Astrocyte (in vitro differentiated cells and primary cell): ENCODE measurements at regions not wholly inside any gene's neighbourhood (a gene's known extent, or its start where the extent isn't known, plus 50 kb on each side); places are given as distances from the start of the nearest gene placed in this dataset.

Source experiments
- DNase-seq: peaks from one replicate; pipeline ENCODE4 v3.0.0-alpha.2; 2010; ENCODE audit warnings: low read depth
- FAIRE-seq: peaks from 2 replicates; lab custom pipeline; 2011; peaks lifted over from hg19 to GRCh38; lab: Jason Lieb, UNC
- H2AFZ ChIP-seq: 2 replicates; pipeline ENCODE4 v1.6.0; 2012; ENCODE audit warnings: low read depth, low read length, inconsistent platforms
- H3K27ac ChIP-seq: 2 replicates; pipeline ENCODE4 v1.5.1; 2011; ENCODE audit warnings: low read depth, low read length, inconsistent platforms
- H3K27me3 ChIP-seq: 2 replicates; pipeline ENCODE4 v1.6.0; 2011; ENCODE audit warnings: low read length, inconsistent platforms; ENCODE audit not compliant: insufficient read depth
- H3K36me3 ChIP-seq: 2 replicates; pipeline ENCODE4 v1.5.1; 2011; ENCODE audit warnings: low read length, inconsistent platforms; ENCODE audit not compliant: insufficient read depth
- H3K4me1 ChIP-seq: 2 replicates; pipeline ENCODE4 v1.5.1; 2011; ENCODE audit warnings: low read length, inconsistent platforms; ENCODE audit not compliant: insufficient read depth
- H3K4me2 ChIP-seq: 2 replicates; pipeline ENCODE4 v1.6.0; 2012; ENCODE audit warnings: low read length, inconsistent platforms
- H3K4me3 ChIP-seq: 2 replicates; pipeline ENCODE4 v1.5.1; 2011; ENCODE audit warnings: low read depth, mild to moderate bottlenecking, low read length, inconsistent platforms; ENCODE audit not compliant: insufficient read depth
- H3K79me2 ChIP-seq: 2 replicates; pipeline ENCODE4 v1.6.0; 2012; ENCODE audit warnings: mild to moderate bottlenecking, low read length, inconsistent platforms; ENCODE audit not compliant: insufficient read depth
- H3K9ac ChIP-seq: 2 replicates; pipeline ENCODE4 v1.6.0; 2012; ENCODE audit warnings: mild to moderate bottlenecking, low read length, inconsistent platforms
- H3K9me3 ChIP-seq: 2 replicates; pipeline ENCODE4 v1.5.1; 2012; ENCODE audit warnings: low read depth, mild to moderate bottlenecking, low read length, inconsistent platforms; ENCODE audit not compliant: insufficient read depth
- H4K20me1 ChIP-seq: 2 replicates; pipeline ENCODE4 v1.6.0; 2012; ENCODE audit warnings: low read length, inconsistent platforms; ENCODE audit not compliant: insufficient read depth
- H3K27ac Mint-ChIP-seq: one replicate; pipeline ENCODE4 v1.8.0; 2021; ENCODE audit warnings: mild to moderate bottlenecking, mixed read lengths; ENCODE audit not compliant: unreplicated experiment
- H3K27me3 Mint-ChIP-seq: one replicate; pipeline ENCODE4 v1.8.0; 2021; ENCODE audit warnings: low read depth, mixed read lengths; ENCODE audit not compliant: unreplicated experiment
- H3K36me3 Mint-ChIP-seq: one replicate; pipeline ENCODE4 v1.8.0; 2021; ENCODE audit warnings: low read depth, mixed read lengths; ENCODE audit not compliant: unreplicated experiment
- H3K4me1 Mint-ChIP-seq: one replicate; pipeline ENCODE4 v1.8.0; 2021; ENCODE audit warnings: low read depth, mixed read lengths; ENCODE audit not compliant: unreplicated experiment
- H3K4me3 Mint-ChIP-seq: one replicate; pipeline ENCODE4 v1.8.0; 2021; ENCODE audit warnings: mild to moderate bottlenecking, moderate library complexity, mixed read lengths; ENCODE audit not compliant: unreplicated experiment
- H3K9me3 Mint-ChIP-seq: one replicate; pipeline ENCODE4 v1.8.0; 2021; ENCODE audit warnings: mild to moderate bottlenecking, mixed read lengths; ENCODE audit not compliant: unreplicated experiment
- EZH2 ChIP-seq: IDR thresholded peaks from 2 replicates; pipeline ENCODE4 v1.6.1; 2012; ENCODE audit warnings: mild to moderate bottlenecking, low read length, inconsistent platforms; ENCODE audit not compliant: insufficient read depth
- TF ChIP-seq, protein P1 (sequence below): IDR thresholded peaks from 2 replicates; pipeline ENCODE4 v1.5.1; 2011; ENCODE audit warnings: low read depth, mild to moderate bottlenecking, inconsistent platforms, low read length, moderate library complexity; ENCODE audit not compliant: insufficient read depth

DNA sequence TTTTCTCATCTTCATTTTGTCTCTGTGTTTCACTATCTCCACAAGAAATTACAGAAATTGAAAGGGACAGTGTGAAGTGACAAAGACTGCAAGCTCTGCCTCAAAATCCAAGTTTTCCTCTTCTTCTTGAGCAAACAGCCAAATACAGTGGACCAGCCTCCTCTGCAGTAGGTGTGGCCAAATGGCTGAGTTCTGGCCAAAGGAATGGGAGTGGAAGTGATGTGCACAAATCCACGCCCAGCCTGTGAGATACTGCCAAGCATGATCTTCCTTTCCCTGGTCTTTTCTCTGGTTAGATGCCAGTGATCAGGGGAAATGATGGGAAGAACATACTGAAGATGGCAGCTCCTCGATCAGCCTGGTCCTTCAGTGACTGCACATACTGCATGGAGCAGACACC is 111.0 kb upstream of the CPNE4 start:
- H3K4me1 ChIP-seq, result no peaks in the 10 kb centered on the region
- no peak for DNase-seq
- H3K4me3 ChIP-seq, result no peak overlapping the region
- H3K4me3 Mint-ChIP-seq, result no peak overlapping the region
- no peaks in the 10 kb centered on the region for H3K36me3 ChIP-seq
- H4K20me1 ChIP-seq, result no peaks in the 10 kb centered on the region
- H3K79me2 ChIP-seq, result no peaks in the 10 kb centered on the region
- no peak overlapping the region for H3K27ac ChIP-seq
- H3K36me3 Mint-ChIP-seq, result no peaks in the 10 kb centered on the region
- no peaks in the 10 kb centered on the region for H3K9me3 Mint-ChIP-seq
- H3K9ac ChIP-seq, result no peak overlapping the region
- H3K27ac Mint-ChIP-seq, result no peak overlapping the region
- no peak overlapping the region for H2AFZ ChIP-seq
- TF ChIP-seq EZH2, result no peak
- TF ChIP-seq, protein P1, sequence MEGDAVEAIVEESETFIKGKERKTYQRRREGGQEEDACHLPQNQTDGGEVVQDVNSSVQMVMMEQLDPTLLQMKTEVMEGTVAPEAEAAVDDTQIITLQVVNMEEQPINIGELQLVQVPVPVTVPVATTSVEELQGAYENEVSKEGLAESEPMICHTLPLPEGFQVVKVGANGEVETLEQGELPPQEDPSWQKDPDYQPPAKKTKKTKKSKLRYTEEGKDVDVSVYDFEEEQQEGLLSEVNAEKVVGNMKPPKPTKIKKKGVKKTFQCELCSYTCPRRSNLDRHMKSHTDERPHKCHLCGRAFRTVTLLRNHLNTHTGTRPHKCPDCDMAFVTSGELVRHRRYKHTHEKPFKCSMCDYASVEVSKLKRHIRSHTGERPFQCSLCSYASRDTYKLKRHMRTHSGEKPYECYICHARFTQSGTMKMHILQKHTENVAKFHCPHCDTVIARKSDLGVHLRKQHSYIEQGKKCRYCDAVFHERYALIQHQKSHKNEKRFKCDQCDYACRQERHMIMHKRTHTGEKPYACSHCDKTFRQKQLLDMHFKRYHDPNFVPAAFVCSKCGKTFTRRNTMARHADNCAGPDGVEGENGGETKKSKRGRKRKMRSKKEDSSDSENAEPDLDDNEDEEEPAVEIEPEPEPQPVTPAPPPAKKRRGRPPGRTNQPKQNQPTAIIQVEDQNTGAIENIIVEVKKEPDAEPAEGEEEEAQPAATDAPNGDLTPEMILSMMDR, result no peak
- no peaks in the 10 kb centered on the region for H3K27me3 ChIP-seq
- H3K27me3 Mint-ChIP-seq, result peaks cover 5% of the 10 kb centered on the region
- H3K4me2 ChIP-seq, result no peak overlapping the region
- no peak for FAIRE-seq
- no peaks in the 10 kb centered on the region for H3K9me3 ChIP-seq
- H3K4me1 Mint-ChIP-seq, result no peaks in the 10 kb centered on the region

DNA sequence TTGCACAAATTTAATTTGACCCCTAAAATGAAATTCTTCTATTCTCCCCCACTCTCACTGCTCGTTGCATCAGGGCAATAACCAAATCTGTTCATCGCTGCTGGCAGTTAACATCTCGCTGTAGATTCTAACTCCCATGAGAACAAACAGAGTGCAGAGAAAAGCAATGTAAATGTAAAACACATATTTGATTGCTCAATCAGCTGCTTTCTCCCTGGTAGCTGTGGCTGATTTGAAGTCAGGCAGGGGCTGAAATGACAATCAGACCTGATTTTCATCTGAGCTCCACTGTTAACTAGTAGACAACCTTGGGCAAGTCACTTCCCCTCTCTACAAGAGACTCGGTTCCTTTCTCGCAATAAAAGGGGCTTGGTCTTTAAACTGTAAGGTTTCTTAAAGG is 119.8 kb upstream of the CPNE4 start:
- Histone ChIP-seq H3K9me3 (no peaks in the 10 kb centered on the region), H3K4me1 (no peaks in the 10 kb centered on the region), H3K9ac (no peak overlapping the region), H3K4me3 (no peak overlapping the region), H3K4me2 (no peak overlapping the region), H3K36me3 (no peaks in the 10 kb centered on the region), H2AFZ (no peak overlapping the region), H3K79me2 (no peaks in the 10 kb centered on the region), H4K20me1 (no peaks in the 10 kb centered on the region), H3K27ac (no peak overlapping the region), H3K27me3 (no peaks in the 10 kb centered on the region)
- Mint-ChIP-seq H3K27me3 (peaks cover 10% of the 10 kb centered on the region), H3K4me1 (no peaks in the 10 kb centered on the region), H3K4me3 (no peak overlapping the region), H3K27ac (no peak overlapping the region), H3K9me3 (no peaks in the 10 kb centered on the region), H3K36me3 (no peaks in the 10 kb centered on the region)
- DNase-seq, result no peak
- no peak for FAIRE-seq
- TF ChIP-seq, protein P1, result no peak
- no peak for TF ChIP-seq EZH2

DNA sequence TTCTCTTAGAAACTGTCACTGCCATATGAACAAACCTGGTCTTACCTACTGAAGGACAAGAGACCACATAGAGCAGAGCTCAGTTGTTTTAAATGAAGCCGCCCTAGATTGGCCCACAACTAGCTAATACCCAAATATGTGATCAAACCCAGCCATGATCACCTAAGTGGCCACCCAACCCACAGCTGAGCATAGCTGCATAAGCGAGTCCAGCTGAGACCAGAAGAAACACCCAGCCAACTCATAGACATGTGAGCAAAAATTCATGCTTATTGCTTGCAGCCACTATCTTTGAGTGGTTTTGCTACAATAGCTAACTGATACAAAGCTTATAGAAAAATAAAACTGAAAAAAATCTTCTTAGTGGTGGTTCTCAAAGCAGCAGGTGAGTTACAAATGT is 124.3 kb upstream of the CPNE4 start:
- H3K27me3 Mint-ChIP-seq, result peaks cover 10% of the 10 kb centered on the region
- H2AFZ ChIP-seq, result no peak overlapping the region

More for the DNA sequence above, 124.3 kb upstream of the CPNE4 start:
- Histone ChIP-seq H3K9me3 (no peaks in the 10 kb centered on the region), H3K36me3 (no peaks in the 10 kb centered on the region), H3K4me3 (no peak overlapping the region), H3K27ac (no peak overlapping the region), H3K9ac (no peak overlapping the region), H4K20me1 (no peaks in the 10 kb centered on the region), H3K4me2 (no peak overlapping the region), H3K27me3 (no peaks in the 10 kb centered on the region), H3K79me2 (no peaks in the 10 kb centered on the region), H3K4me1 (no peaks in the 10 kb centered on the region)
- Mint-ChIP-seq H3K4me3 (no peak overlapping the region), H3K9me3 (no peaks in the 10 kb centered on the region), H3K27ac (no peak overlapping the region), H3K4me1 (no peaks in the 10 kb centered on the region), H3K36me3 (no peaks in the 10 kb centered on the region)
- FAIRE-seq, result no peak
- no peak for DNase-seq
- no peak for TF ChIP-seq EZH2
- TF ChIP-seq, protein P1, result no peak
